BJ (cell line): ENCODE measurements at regions not wholly inside any gene's neighbourhood (a gene's known extent, or its start where the extent isn't known, plus 50 kb on each side); places are given as distances from the start of the nearest gene placed in this dataset.
"Not testable (repeated sequence)": the region's sequence is repeated elsewhere in the genome, so short reads cannot be mapped to it uniquely, and the experiment has no call there.

Experiments
- CTCF ChIA-PET: fragments of 350-600 bp; formaldehyde crosslinking; extraction: SDS; loops from one replicate; lab custom pipeline; 2021; ENCODE audit warnings: antibody characterized with exemption, inconsistent platforms; lab: Yijun Ruan, JAX
- POLR2A ChIA-PET: fragments of 300-600 bp; sonication (Branson Sonifier 250); formaldehyde crosslinking; extraction: SDS; loops from one replicate; lab custom pipeline; 2021; ENCODE audit warnings: antibody characterized with exemption; lab: Charles Lee
- DNase-seq: peaks from one replicate; pipeline ENCODE4 v3.0.0-alpha.2; 2011; ENCODE audit warnings: low read depth
- H3K27me3 ChIP-seq: 2 replicates; pipeline ENCODE4 v1.6.0; 2011; ENCODE audit warnings: low read length; ENCODE audit not compliant: control insufficient read depth, insufficient read depth
- H3K36me3 ChIP-seq: 2 replicates; pipeline ENCODE4 v1.5.1; 2011; ENCODE audit warnings: low read length; ENCODE audit not compliant: control insufficient read depth, insufficient read depth
- H3K4me3 ChIP-seq: 2 replicates; pipeline ENCODE4 v1.5.1; 2011; ENCODE audit warnings: low read depth, mild to moderate bottlenecking, control low read depth, low read length
- CTCF ChIP-seq: IDR thresholded peaks from 2 replicates; pipeline ENCODE4 v1.5.1; 2011; ENCODE audit warnings: low read depth, mild to moderate bottlenecking, control low read depth, inconsistent platforms, low read length, moderate library complexity; ENCODE audit not compliant: insufficient read depth

GRCh38 chr9:87014436-87014835 is 67.1 kb upstream of the GAS1 start:
- no peak for DNase-seq
- CTCF ChIA-PET, result interaction anchor here (0.6 kb wide), 1 partner anchor 311 kb away, joined by 3 read pairs; no protein-coding TSS in a partner anchor
- POLR2A ChIA-PET, result interaction anchor here (0.9 kb wide), 1 partner anchor 66 kb away, joined by 5 read pairs; no protein-coding TSS in a partner anchor

GRCh38 chr9:87016681-87017080 is 69.4 kb upstream of the GAS1 start:
- CTCF ChIA-PET, result no interaction called here

More at GRCh38 chr9:87014436-87014835, 67.1 kb upstream of the GAS1 start:
- no peaks in the 10 kb centered on the region for H3K36me3 ChIP-seq
- TF ChIP-seq CTCF, result no peak
- H3K27me3 ChIP-seq, result no peaks in the 10 kb centered on the region
- no peak overlapping the region for H3K4me3 ChIP-seq

GRCh38 chr9:87020169-87020950 is 73.1 kb upstream of the GAS1 start:
- no peak for DNase-seq
- no peak for TF ChIP-seq CTCF
- Histone ChIP-seq H3K36me3 (no peaks in the 10 kb centered on the region), H3K4me3 (no peak overlapping the region), H3K27me3 (no peaks in the 10 kb centered on the region)
- POLR2A ChIA-PET, result no interaction called here
- CTCF ChIA-PET, result interaction anchor here (1.1 kb wide), 1 partner anchor 38 kb away, joined by 3 read pairs; no protein-coding TSS in a partner anchor

More at GRCh38 chr9:87016681-87017080, 69.4 kb upstream of the GAS1 start:
- POLR2A ChIA-PET, result no interaction called here
- no peaks in the 10 kb centered on the region for H3K36me3 ChIP-seq
- H3K4me3 ChIP-seq, result no peak overlapping the region
- no peak for DNase-seq
- no peak for TF ChIP-seq CTCF
- H3K27me3 ChIP-seq, result no peaks in the 10 kb centered on the region

GRCh38 chr9:87022178-87022577 is 74.9 kb upstream of the GAS1 start:
- ChIA-PET POLR2A (no interaction called here), CTCF (interaction anchor here (0.9 to 1.1 kb wide), 2 partner anchors 12 kb away, joined by 3 read pairs; no protein-coding TSS in a partner anchor)
- Histone ChIP-seq H3K4me3 (no peak overlapping the region), H3K36me3 (no peaks in the 10 kb centered on the region), H3K27me3 (no peaks in the 10 kb centered on the region)
- no peak for TF ChIP-seq CTCF
- no peak for DNase-seq

GRCh38 chr9:87026204-87026603 is 78.9 kb upstream of the GAS1 start:
- CTCF ChIA-PET, result no interaction called here
- TF ChIP-seq CTCF, result no peak

GRCh38 chr9:87028836-87029235 is 81.5 kb upstream of the GAS1 start:
- DNase-seq, H3K36me3 ChIP-seq, CTCF ChIA-PET, H3K4me3 ChIP-seq, POLR2A ChIA-PET, H3K27me3 ChIP-seq: not testable (repeated sequence)

More at GRCh38 chr9:87026204-87026603, 78.9 kb upstream of the GAS1 start:
- no peak for DNase-seq
- H3K36me3 ChIP-seq, result no peaks in the 10 kb centered on the region
- no peak overlapping the region for H3K4me3 ChIP-seq
- POLR2A ChIA-PET, result no interaction called here
- no peaks in the 10 kb centered on the region for H3K27me3 ChIP-seq
